ENCODE measurements at regions not wholly inside any gene's neighbourhood (a gene's known extent, or its start where the extent isn't known, plus 50 kb on each side); places are given as distances from the start of the nearest gene placed in this dataset.
A peak's percentile ranks its signal among the peaks of the same experiment; 100 is the strongest.

DNA sequence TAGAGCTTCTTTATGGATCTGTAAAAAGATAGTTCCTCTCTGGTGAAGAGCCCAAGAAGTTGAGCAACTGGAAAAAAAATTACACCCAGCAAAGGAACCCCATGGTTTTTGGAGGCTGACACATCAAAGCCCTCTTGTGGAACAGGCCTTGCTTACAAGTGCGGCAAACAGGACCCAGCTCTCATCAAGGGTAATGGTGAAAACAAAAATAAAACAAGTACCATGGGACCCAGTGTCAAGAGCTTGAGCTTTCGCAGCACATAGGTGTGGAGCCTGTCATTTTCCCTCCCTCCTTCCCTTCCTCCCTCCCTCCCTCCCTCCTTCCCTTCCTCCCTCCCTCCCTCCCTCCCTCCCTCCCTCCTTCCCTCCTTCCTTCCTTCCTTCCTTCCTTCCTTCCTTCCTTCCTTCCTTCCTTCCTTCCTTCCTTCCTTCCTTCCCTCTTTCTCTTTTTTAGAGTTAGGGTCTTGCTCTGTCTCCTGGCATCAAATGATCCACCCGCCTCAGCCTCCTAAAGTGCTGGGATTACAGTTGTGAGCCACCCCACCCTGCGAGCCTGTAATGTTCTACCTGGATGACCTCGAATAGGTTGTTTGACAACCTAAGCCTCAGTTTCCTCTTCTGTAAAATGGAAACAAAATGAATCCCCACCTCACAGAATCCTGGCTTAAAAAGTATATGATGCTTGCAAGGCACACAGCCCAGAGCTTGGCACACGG, 114.3 kb upstream of the RPH3A start:
- no peak for TF ChIP-seq EZH2 (IDR thresholded peaks at IDR 0.05)
- no peak for TF ChIP-seq FOXP2 (optimal IDR thresholded peaks at IDR 0.05; ENCODE audit: control extremely low read depth, extremely low read length, insufficient read depth)
- TF ChIP-seq POLR2AphosphoS5 (IDR thresholded peaks at IDR 0.05; ENCODE audit: borderline replicate concordance, low read depth, low read length): peak; percentile 53; the same call in 1 of the 2 replicates

Measured in SK-N-MC (cell line).